Peyer's patch (tissue), 4 donors: ENCODE measurements at regions not wholly inside any gene's neighbourhood (a gene's known extent, or its start where the extent isn't known, plus 50 kb on each side); places are given as distances from the start of the nearest gene placed in this dataset.

Experiments used
- DNase-seq, 3 donors: peaks; one replicate each; pipeline ENCODE4 v3.0.0-alpha.2; 2017 to 2019
- H3K27ac ChIP-seq, 4 donors: fragments of 200-600 bp; sonication (generic); one replicate each; pipeline ENCODE4 v1.5.1; 2016 to 2019
- H3K27me3 ChIP-seq, 2 donors: fragments of 200-600 bp; sonication (generic); one replicate each; pipeline ENCODE4 v1.5.1; 2019
- H3K36me3 ChIP-seq, 3 donors: fragments of 200-600 bp; sonication (generic); one replicate each; pipeline ENCODE4 v1.5.1; 2016 to 2019
- H3K4me1 ChIP-seq, 4 donors: fragments of 200-600 bp; sonication (generic); one replicate each; pipeline ENCODE4 v1.5.1; 2016 to 2019
- H3K4me3 ChIP-seq, 4 donors: fragments of 200-600 bp; sonication (generic); 1 replicate in 3 of 4; 2 replicates in 1 of 4; pipeline ENCODE4 v1.5.1; 2016 to 2019; ENCODE audit warnings: mild to moderate bottlenecking in 1 of 4
- H3K9me3 ChIP-seq, 4 donors: fragments of 200-600 bp; sonication (generic); one replicate each; pipeline ENCODE4 v1.5.1; 2016 to 2019; ENCODE audit warnings: mild to moderate bottlenecking in 1 of 4
- POLR2A ChIP-seq, 2 donors: fragments of 450-650 bp; IDR thresholded peaks; one replicate each; pipeline ENCODE4 v1.5.1; 2017; ENCODE audit warnings: antibody characterized with exemption in 2 of 2, mild to moderate bottlenecking in 2 of 2, moderate library complexity in 2 of 2
- TF ChIP-seq, protein P1 (sequence below), 6 experiments: fragments of 450-650 bp in 4 of 6; fragments of 200-600 bp in 2 of 6; sonication (generic) in 1 of 6; IDR thresholded peaks; one replicate each; pipeline ENCODE4 v1.5.1; 2017 to 2019; ENCODE audit warnings: antibody characterized with exemption in 6 of 6, mild to moderate bottlenecking in 3 of 6, moderate library complexity in 1 of 6

DNA sequence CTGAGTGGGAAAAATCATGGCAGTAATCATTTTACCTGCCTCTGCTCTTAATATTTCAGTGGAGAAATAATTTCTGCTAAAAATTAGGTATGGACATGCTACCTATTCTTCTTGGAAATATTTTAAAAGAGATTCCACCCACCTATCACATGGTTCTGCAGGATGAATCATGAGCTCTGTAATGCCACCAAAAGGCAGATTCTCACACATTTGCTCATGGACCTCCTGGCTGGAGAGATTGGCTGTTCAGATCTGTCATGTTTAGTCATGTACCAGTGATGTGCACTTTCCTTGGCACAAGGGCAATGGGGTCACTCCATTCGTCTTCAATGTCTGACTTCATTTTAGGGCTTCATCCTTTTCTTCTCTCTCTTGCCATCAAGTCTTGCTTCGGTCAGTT, 101.8 kb upstream of the MBNL2 start:
- peaks cover 0 to 8% (median 0%) of the 10 kb centered on the region in 4 donors for H3K4me1 ChIP-seq
- no peaks in the 10 kb centered on the region for H3K36me3 ChIP-seq
- no peak for DNase-seq
- no peak overlapping the region for H3K27ac ChIP-seq
- no peaks in the 10 kb centered on the region for H3K9me3 ChIP-seq
- no peak overlapping the region for H3K4me3 ChIP-seq
- H3K27me3 ChIP-seq: no peaks in the 10 kb centered on the region
- TF ChIP-seq POLR2A (IDR thresholded peaks at IDR 0.05): no peak
- TF ChIP-seq, protein P1, sequence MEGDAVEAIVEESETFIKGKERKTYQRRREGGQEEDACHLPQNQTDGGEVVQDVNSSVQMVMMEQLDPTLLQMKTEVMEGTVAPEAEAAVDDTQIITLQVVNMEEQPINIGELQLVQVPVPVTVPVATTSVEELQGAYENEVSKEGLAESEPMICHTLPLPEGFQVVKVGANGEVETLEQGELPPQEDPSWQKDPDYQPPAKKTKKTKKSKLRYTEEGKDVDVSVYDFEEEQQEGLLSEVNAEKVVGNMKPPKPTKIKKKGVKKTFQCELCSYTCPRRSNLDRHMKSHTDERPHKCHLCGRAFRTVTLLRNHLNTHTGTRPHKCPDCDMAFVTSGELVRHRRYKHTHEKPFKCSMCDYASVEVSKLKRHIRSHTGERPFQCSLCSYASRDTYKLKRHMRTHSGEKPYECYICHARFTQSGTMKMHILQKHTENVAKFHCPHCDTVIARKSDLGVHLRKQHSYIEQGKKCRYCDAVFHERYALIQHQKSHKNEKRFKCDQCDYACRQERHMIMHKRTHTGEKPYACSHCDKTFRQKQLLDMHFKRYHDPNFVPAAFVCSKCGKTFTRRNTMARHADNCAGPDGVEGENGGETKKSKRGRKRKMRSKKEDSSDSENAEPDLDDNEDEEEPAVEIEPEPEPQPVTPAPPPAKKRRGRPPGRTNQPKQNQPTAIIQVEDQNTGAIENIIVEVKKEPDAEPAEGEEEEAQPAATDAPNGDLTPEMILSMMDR (IDR thresholded peaks at IDR 0.05): no peak

DNA sequence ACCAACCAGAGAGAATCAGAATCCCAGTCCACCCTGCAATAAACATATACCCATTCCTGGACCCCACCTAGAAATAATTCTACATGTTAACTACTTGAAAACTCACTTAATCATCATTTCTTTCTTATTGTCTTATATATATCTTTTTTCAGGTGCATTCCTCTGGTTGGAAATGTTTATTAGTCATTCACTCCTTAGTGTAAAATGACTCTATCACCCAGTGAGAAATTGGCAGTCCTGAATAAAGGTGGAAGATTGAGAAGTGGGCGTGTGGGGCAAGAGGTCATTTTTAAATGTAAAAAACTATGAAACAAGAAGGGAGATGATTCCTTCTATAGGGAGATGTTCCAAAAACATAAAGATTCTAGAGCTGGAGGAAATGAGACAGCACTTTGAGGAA, 101.2 kb upstream of the MBNL2 start:
- TF ChIP-seq POLR2A (IDR thresholded peaks at IDR 0.05): no peak
- TF ChIP-seq, protein P1 (IDR thresholded peaks at IDR 0.05): no peak
- Histone ChIP-seq H3K4me1 (peaks cover 0 to 14% (median 0%) of the 10 kb centered on the region in 4 donors), H3K9me3 (no peaks in the 10 kb centered on the region), H3K27me3 (no peaks in the 10 kb centered on the region), H3K4me3 (no peak overlapping the region), H3K27ac (no peak overlapping the region), H3K36me3 (no peaks in the 10 kb centered on the region)
- DNase-seq: no peak

DNA sequence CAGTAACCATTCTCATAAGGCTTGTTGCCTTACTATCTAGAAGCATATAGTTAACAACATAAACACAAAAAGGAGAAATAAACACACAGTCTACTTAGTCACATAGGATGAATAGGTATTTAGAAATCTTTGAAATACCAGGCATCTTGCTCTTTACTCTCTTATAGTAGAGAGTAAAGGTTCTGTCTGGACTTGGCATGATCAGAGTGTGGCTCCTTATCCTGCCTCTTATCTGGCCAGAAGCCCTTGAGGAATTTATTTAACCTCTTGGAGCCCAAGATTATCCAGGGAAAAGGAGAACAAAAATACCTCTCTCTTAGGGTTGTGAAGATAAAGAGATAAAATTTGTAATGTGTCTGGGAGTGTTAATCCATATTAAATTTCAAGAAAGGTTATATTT, 100.2 kb upstream of the MBNL2 start:
- DNase-seq: no peak
- H3K4me1 ChIP-seq: peaks cover 0 to 19% (median 0%) of the 10 kb centered on the region in 4 donors

DNA sequence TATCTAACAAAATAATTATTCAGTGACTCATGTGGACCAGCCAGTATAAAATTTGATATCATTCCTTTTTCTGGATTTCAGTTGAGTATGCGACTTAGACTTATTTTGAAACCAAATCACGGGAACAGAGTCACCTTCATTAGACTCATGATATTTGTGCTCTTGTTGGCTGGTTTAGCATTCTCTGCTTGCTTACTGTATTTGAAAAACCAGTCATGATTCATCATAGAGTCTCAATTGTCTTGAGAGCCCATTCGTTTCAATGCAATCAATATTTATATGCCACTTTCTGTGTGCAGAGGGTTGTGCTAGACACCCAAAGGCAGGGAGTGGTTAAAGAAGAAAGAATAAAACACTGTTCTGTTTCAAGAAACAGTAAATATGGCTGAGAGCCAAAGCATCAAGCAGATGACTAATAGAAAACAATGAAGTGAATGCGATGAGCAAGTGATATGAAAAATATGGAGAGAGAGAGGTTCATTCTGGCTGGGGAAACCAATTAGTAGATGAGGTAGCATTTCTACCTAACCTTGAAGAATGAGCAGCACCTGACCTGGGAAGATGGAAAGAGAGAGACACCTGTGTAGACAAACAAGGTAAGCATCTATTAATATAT, 99.6 kb upstream of the MBNL2 start:
- no peaks in the 10 kb centered on the region for H3K36me3 ChIP-seq
- H3K27ac ChIP-seq: no peak overlapping the region
- peaks cover 0 to 14% (median 0%) of the 10 kb centered on the region in 4 donors for H3K4me1 ChIP-seq
- no peak for DNase-seq
- no peak overlapping the region for H3K4me3 ChIP-seq
- no peak for TF ChIP-seq POLR2A (IDR thresholded peaks at IDR 0.05)
- TF ChIP-seq, protein P1 (IDR thresholded peaks at IDR 0.05): no peak
- no peaks in the 10 kb centered on the region for H3K9me3 ChIP-seq
- H3K27me3 ChIP-seq: no peaks in the 10 kb centered on the region

More for the DNA sequence above, 100.2 kb upstream of the MBNL2 start:
- Histone ChIP-seq H3K36me3 (no peaks in the 10 kb centered on the region), H3K9me3 (no peaks in the 10 kb centered on the region), H3K27me3 (no peaks in the 10 kb centered on the region), H3K27ac (no peak overlapping the region), H3K4me3 (no peak overlapping the region)
- no peak for TF ChIP-seq POLR2A (IDR thresholded peaks at IDR 0.05)

DNA sequence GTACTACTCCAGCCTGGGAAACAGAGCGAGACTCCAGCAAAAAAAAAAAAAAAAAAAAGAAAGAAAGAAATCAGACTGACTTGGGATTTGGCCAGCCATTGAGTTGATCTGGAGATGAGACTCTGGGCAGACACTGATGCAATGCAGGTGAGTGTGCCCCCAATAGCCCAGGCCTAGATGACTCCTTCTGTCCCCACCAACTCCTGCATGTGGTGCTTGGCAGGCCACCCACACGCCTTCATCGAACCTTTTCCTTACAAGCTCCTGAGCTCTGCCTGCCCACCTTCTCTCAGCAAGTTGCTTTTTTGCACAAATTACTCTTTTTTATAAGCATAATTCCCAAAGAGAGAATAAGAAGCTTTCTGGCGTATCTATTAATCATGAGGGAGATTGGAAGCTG, 97.9 kb upstream of the MBNL2 start:
- H3K9me3 ChIP-seq: no peaks in the 10 kb centered on the region
- peaks cover 0 to 14% (median 0%) of the 10 kb centered on the region in 4 donors for H3K4me1 ChIP-seq
- no peak overlapping the region for H3K4me3 ChIP-seq
- no peak for DNase-seq
- no peaks in the 10 kb centered on the region for H3K36me3 ChIP-seq
- TF ChIP-seq, protein P1 (IDR thresholded peaks at IDR 0.05): no peak
- TF ChIP-seq POLR2A (IDR thresholded peaks at IDR 0.05): no peak
- peak overlapping the region in 2 of 4 donors; percentile 3 for H3K27ac ChIP-seq
- H3K27me3 ChIP-seq: no peaks in the 10 kb centered on the region

DNA sequence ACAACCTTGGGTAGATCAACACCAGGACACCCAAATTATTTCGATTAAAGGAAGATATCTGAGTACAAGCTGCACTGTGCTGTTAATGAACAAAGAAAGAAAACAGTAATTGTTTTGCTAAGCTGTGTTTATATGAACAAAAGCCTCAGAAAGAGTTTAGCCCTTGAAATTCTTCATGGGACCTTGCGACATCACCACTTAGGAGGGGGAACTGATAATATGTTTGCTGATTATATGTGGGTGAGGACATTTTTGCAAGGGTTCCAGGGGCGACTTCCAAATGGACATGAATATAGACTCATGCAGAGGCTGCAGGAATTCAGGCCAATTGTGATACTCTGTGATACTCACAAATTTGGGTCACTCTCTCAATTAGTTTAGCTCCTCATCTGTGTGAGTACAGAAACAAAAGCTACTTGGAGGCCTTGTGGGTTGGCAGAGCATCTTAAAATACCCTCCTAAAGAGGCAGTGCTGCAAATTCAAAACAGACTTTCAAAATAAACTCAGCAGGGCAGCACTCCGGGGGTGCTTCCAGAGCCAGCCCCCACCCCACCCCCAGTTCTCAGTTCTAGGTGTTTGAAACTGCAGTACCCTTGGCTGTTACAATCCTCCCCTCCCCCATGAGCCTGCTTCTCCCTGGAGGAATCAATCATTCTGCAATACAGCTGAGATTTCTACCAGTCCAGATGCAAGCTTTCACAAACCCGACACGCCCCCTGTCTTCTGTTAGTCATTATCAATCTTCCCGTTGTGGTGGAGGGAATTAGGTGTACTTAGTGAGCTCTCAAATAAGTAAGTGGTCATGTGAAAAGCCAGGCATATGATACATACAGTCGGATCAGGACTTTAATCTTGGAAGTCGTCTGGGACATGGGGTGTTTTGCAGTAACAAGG, 97.0 kb upstream of the MBNL2 start:
- Histone ChIP-seq H3K4me1 (peaks cover 0 to 14% (median 0%) of the 10 kb centered on the region in 4 donors), H3K36me3 (no peaks in the 10 kb centered on the region), H3K4me3 (no peak overlapping the region), H3K27ac (peak overlapping the region in 2 of 4 donors; percentile 3 to 20), H3K27me3 (no peaks in the 10 kb centered on the region), H3K9me3 (no peaks in the 10 kb centered on the region)
- DNase-seq: peak in 1 of 3 donors; percentile 52
- TF ChIP-seq, protein P1 (IDR thresholded peaks at IDR 0.05): peak in 1 of 6 experiments; percentile 29
- TF ChIP-seq POLR2A (IDR thresholded peaks at IDR 0.05): no peak
